HPDE6-E6E7 (cell line): ENCODE measurements at regions not wholly inside any gene's neighbourhood (a gene's known extent, or its start where the extent isn't known, plus 50 kb on each side); places are given as distances from the start of the nearest gene placed in this dataset.

Experiments used
- DNase-seq: peaks from one replicate; pipeline ENCODE4 v3.0.0; 2011; ENCODE audit warnings: missing footprints; ENCODE audit errors: extremely low spot score

DNA sequence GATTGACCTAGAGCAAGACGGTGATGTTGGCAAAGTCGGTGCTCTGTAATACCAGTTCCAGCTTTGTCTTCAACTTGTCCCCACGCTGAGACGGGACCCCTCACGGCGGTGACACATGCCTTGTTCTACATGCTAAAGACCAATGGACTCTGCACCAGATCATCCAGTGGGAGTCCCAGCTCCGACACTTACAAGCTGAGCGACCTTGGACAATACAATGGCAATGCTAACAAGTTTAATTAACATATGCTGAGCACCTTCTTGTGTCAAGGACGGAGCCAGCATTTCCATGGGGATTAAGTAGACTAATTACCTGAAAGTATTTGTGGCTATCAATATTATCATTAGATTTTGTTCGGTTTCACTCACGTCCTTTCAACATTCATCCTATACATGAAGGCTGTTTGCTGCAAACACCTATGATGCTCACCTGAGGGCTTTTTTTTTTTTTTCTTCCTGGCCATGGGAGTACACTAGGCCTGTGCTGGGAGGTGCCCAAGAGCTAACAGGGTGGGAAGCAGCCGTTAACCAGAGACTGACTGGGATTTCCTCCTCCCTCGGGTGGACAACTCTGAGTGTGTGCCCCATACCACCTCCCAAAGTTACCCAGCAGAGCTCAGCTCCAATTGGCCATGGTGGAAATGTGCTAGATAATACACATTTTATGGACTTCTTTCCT lies 308.6 kb upstream of the ZFHX3 start:
- no peak for DNase-seq

DNA sequence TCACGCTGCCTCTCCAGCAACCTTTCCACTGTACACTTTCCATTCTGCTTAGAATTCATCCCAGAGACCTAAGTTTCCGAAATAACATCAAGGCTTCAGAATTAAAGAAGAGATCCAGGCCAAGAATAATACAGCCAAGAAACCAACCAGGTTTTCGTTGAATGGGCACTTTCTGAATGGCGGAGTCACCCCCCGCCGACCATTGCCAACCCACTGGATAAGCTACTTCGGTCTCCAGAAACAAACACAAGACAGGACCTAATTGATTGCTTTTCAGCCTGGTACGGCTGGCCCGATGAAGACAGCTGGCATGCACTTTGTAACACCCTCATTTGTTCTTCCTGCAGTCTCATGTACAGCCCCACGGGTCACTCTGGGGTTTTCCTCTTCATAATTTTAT lies 308.1 kb upstream of the ZFHX3 start:
- DNase-seq: no peak

DNA sequence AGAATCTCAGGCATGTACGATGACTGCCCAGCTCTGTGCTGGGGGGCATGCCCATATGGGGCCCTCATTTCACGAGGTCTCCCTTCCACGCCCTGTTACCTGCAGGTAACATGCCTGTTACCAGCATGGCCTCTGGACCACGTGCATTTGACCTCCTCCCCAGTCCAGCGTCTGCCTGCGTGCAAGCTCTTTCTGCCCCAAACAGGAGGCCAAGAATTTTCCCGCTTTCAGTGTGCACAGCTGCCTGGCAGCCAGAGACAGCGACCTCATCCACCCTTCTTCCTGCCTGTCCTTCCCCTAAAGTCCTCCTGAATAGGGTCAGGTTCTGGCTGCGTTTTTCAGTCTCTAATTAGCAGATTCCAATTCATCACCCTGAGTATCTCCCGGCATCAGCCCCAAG lies 306.5 kb upstream of the ZFHX3 start:
- DNase-seq: no peak

DNA sequence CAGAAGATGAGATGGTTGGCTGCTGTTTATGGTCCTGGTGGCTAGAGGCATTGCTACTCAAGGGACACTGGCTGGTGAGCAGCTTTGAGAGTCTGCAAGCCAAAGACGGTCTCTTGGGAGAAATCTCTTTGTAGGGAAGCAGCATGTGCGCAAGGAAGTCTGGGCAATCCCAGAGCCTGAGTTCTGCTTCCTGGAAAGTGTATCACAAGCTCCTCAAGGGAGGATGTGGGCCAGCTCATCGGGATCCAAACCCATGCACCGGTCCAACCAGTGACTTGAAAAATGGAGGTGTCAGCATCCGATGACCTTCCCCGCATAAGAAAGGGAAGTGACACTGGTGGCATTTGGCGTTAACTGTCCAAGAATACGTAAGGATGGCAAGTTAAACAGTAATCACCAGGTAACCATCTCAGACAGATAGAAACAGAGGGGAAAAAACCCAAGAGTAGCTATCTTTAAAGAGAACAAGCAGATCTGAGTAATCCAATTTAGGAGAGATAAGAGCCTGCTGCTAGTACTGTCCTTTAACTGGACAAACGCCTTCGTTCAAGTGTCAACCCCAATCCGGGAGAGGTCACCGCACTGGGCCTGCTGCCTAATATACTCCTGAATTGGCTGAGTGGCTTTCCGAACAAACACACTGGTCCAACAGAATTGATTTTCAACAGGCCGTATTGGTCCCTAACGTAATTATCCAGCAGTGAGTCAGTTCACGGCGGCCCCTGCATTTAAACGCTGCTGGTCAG lies 303.0 kb upstream of the ZFHX3 start:
- no peak for DNase-seq

DNA sequence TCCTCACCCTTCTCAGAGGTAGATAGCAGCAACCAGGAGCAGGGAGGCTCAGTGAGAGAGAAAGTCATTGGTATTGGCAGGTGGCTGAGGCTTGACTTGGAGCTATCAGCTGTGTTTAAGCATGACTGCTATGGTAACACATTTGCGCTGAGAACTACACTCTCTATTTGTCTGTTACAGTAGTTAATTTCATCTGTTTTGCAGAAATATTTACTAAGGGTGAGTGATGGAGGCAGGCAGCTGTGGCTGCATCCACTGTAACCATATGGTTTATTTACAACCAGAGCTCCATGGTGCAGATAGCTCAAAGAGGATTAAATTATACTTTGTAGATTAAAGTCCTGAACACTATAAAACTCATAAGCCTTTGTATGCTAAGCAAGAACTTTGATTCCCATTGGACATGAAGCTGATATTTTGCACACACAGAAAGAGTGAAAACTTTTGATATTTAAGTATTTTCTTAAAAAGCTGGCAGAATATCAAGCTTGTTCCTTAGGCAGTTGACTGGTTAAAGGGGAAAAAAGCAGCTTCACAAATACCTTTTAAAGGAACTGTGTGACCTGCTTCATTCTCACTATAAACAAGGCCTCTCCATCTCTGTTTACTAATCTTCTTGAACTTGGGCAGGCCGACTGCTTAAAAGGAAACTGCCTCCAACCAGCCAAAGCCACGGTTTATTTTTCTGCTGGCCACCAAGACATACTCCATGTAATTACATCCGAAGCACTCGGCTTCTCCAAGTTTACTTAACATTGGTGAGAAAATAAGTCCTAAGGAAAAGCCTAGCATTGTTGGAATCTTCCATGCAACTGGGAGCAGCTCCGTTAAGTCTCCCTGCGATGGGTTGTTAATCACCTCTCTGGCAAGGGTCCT lies 299.8 kb upstream of the ZFHX3 start:
- DNase-seq: no peak

DNA sequence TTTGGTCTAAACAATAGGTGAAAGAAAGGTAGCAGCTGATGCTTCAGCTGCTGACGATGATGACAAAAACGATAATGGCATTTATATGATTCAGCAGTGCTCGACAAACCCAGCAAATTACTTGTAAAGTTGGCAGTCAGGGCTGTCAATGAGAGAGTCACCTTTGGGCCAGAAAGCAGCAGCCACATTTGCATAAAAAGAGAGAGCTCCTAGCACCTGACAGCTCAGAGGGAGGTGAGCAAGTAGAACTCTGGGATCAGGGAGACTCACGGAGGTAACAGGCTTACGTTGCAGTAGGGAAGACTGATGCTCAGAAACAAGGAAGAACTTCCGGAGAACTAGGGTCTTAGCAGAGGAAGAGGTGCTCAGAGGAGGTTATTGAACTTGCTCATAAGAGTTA lies 291.9 kb upstream of the ZFHX3 start:
- no peak for DNase-seq

DNA sequence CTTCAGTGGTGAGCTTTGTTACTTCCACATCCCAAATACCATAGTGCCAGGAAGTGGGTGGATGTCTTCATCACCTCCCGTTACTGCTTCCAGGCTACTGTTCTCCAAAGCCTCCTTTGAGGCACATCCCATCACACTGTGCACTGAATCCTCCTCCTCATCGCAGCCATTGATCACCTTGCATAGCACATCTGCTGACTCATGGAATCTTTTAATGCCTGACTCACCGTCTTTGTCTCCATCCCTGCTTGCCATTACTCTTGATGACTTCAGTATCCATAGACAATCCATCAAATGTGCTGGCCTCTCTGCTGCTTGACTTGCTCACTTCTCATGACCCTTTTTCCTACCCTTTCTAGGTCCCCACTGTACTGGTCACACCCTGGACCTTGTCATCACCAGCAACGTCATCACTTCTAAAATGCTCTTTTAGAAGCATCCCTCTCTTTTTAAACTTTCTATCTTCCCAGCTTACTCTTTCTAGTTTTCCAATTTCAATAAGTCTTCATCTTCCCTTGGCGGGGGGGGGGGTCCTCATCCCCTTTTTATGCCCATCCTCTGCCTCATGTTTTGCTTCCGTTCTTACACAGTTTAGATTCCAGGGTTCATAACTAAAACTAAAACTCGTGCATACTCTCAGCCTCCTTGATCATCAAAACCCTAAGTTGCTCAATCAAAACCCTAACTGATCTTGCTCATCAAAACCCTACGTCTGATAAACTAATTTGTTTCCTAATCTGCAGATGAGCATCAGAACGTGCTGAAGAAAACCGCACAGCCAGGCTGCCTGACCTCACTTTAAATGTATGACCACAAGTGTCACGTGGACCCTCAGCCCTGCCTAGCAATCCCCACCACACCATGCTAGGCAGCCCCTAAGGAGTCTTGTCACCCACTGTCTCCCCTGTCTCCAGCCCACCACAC lies 289.7 kb upstream of the ZFHX3 start:
- no peak for DNase-seq

DNA sequence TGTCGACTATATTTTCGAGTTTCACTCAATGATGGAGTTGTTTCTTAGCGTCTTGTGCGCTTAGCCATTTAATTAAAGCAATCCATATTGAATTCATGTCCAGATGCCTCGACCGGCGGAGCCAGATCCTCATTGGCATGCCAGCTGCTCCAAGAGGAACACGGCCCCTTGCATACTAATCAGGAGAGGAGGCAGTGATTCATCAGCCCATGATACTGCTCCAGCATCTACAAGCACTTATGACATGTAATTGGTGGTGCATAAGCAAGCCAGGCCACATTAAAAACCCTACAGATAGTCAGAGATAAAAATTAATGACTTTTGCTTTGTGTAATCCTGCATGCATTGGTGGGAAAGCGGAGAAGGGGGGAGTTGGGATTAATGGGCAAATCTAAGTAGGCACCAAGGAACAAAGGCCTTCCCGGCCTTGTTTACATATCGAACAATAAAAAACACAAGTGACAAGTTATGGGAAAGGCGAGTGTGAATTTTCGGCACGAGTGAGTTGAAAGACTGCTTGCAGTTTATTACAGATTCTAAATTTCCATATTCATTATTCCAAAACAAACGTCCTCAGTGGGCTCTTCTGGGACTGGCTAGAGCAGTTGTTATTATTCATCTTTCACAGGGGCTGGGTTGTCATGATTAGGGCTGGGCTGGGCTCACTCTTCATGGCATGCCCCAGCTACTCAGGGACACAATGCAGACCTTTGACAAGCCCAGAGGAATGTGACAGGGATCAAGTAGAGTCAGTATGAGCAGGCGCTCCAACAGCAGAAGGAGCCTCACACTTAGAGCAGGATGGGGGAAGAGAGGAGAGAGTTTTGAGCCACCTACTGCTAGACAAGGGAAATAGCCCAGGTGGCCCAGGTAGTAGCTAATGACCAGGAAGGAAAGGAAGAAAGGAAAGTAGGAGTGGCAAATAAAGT lies 281.7 kb upstream of the ZFHX3 start:
- no peak for DNase-seq

DNA sequence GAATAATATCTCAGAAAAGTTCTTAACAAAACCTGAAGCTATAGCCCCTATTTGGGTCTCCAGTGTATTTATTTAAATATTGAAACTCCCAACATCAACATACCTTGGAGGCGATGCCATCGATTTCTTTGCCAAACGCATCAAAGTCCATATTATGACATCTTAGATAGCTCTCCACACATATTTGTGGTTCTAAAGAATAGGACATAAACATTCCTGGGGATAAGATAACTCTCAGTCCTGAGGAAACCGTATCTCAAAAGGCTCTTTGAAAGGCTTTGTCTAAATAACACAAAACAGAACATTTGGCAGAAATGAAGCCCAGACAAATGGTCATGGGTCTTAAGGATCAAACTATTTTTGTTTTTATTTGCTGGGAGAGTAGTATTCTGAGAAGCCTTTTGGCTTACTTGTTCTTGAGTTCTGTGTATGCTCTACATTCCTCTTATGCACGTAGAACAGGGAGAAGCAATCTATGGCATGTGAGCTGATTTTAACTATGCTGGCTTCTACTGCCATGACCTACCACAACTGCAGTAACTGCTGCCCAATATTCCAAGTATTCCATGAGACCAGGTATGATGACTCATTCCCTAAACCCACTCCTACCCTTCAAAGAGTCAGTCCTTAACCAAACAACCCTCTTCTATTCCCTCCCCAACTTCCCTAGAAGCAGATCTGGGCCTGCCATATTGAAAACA lies 279.0 kb upstream of the ZFHX3 start:
- no peak for DNase-seq

DNA sequence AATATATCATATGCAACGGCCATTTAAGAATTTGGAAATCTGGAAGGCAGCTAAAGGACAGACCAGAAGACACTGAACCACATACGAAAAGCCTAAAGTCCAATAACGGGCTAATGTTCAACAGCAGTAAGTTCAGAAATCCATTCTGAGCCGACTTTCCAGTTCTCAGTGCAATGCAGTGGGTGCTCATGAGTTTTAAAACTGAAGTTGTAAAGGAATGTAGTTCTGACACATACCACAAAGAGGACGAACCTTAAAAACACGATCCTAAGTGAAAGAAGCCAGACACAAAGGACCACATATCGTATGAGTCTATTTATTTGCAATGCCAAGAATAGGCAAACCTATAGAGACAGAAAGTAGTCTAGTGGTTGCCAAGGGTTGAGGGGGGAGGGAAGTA lies 278.3 kb upstream of the ZFHX3 start:
- no peak for DNase-seq

DNA sequence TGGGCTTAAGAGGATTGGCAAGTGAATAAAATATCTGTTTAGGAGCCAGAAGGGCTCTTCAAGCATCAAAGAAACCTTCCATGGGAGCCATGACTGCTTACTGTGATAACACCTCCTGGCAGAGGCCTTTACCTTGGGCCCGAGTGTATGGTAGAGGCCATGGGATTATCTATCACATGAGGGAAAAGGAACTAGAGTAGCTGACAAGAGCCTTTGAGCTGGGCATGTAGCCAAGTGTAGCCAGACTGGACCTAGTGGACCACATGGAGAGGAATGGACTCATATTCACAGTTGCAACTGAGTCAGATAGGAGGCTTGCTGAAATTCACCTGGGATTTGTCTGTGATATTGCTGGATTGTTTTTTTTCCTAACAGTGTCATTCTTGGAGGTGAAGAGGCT lies 276.0 kb upstream of the ZFHX3 start:
- DNase-seq: no peak

DNA sequence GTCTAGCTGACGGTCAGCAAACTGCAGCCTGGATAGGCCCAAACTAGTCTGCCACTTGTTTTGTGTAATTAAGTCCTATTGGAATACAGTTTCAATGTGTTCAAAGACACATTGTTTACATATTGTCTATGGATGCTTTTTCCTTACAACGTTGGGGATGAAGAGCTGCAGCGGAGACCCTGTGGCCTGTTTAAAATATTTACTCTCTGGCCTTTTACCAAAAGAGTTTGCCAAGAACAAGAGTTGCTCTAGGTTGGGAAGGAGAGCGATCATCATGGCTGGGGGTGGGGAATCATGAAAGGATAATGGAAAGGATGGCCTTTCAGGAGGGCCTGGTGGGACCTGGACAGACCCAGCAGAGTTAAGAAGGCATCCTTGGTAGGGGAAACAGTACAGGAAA lies 274.9 kb upstream of the ZFHX3 start:
- DNase-seq: no peak

DNA sequence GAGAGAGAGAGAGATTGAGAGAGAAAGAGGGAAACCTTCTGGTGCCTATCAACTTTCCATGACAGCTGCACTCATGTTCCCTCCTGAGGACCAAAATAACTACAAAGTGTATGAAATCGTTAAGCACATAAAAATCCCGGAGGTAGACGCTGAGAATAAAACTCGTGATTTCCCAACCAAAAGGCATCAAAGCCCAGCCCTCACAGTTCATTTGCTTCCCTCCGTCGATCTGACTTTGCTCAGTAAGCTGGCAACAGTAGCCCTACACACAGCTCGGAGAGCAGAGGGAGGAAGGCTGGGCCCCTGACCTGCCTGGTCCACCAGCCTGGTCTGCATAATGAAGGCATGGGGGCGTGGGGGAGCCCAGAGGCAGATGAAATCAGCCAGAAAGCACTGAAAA lies 273.9 kb upstream of the ZFHX3 start:
- DNase-seq: no peak

DNA sequence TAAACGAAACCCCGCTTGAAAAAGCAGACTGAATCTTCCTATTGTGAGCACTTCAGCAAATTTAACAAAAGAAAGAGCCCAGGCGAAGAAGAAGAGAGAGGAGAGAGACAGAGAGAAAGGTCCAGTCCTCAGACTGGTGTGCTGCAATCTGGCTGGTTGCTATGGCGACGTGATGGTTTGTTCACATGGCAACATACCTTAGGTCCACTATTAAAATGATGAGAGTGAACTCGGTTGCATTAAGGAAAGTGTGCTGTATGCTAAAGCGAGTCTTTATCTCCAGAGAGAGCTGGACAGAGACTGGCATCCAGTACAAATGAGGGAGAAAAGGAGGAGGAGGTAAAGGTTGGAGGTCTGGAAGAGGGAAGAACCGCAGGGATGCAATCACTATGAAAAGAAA lies 271.8 kb upstream of the ZFHX3 start:
- no peak for DNase-seq

DNA sequence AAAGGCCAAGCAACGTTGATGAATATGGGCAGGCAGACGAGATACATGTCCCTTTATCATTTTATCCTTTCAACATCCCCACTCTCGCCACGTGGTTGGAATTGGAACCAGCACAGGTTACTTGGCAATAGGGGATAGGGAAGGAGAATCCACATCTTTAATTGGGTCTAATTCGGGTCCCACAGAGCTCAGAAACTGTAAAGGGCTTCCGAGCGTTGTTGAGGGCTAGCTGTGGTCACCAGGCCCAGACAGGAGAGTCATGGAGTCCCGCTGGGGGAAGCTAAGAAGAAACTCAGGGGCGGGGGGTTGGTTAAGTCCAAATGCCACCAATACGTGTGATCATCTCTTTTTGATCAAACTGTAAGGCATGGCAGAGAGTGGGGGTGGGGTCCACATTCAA lies 271.3 kb upstream of the ZFHX3 start:
- no peak for DNase-seq

DNA sequence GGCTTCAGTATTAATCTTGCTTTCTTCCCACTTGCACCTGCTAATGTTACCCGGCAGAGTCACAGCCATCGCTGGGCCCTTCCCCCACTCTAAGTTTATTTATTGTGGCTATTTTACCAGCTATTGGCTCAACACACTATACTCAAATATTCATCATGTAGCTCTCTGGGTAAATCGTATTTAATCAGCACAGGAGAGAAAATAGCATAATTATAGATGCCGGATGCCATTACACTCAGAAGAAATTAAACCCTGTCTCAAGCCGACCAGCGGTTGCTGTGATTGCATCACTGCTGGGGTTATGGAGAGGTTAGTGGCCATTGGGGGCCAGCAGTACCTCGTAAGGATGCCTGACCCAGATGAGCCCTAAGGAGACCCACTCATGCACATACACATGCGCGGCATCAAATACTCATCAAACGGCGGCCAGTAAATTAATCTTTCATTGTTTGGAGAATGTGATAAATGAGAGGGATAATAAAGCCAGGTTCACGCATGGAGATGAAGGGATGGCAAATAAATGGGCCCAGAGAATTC lies 269.5 kb upstream of the ZFHX3 start:
- DNase-seq: no peak

DNA sequence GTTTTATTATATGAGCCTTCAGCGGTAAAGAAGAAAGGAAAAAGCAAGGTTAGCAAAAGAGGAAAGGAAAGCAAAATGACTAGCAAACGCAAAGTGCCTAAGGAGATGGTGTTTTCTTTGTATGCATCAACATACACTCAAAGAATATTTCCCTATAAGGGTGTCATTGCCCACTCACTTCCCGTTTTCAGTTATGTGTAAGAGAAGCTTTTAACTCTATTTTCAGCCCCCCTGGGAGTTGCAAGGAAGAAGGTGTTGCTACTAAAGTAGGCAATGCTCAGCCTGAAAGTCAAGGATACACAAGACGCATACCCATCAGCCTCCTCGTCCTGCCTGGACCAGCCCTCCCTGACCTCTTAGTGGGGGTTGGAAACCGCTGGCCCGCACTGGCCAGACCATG lies 267.7 kb upstream of the ZFHX3 start:
- no peak for DNase-seq

DNA sequence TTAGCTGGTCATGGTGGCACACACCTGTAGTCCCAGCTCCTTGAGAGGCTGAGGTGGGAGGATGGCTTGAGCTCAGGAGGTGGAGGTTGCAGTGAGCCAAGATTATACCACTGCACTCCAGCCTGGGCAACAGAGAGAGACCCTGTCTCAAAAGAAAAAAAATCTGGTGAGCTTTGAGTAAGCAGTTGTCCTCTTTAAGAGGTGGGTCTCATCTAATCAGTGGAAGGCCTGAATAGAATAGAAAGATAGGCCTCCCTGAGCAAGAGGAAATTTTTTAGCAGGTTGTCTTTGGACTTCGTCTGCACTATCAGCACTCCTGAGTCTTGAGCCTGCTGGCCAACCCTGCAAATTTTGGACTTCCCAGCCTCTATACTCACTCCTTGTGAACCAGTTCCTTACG lies 266.0 kb upstream of the ZFHX3 start:
- DNase-seq: no peak

DNA sequence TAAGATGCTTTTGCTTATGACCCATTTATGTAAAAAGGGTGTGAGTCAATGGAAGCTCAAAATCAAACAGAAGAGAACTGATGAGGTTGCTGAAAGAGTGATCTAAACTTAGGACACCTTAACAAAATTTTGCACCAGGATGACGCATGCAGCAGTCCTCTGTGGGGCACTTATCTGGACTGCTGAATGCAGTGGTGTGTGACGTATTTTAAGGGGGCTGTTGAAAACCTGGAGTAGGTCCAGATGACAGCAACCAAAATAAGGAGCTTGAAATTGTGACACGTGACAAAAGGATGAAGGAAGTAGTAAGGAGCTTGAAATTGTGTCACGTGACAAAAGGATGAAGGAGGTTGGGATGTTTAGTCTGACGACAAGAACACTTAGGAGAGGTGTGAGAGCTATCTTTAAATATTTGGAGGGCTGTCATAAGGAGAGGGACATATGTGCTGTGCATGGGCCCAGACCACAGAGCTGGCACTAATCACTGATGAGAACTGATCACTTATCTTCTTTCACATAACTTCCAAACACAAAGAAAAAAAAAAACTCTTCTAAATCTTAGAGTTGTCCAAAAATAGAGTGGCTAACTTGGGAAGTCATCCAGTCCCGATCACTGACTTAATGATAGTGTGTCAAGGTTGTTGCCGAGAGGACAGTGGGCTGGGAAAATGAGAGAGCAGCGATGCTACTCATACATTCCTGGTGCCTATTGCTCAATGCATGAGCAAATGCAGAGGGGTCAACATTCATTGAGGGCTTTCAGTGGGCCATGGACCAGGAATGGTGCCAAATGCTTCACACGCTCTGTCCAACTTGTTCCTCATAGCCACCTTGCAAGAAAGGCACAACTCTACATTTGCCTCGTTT lies 264.2 kb upstream of the ZFHX3 start:
- no peak for DNase-seq
